ENCODE measurements at regions not wholly inside any gene's neighbourhood (a gene's known extent, or its start where the extent isn't known, plus 50 kb on each side); places are given as distances from the start of the nearest gene placed in this dataset.

- ATAC-seq (ENCODE audit: insufficient number of reproducible peaks, low FRiP score, low read depth) = no peak
- Histone ChIP-seq H3K4me3 (no peak overlapping the region), H3K36me3 (no peaks in the 10 kb centered on the region), H3K4me1 (ENCODE audit: control insufficient read depth in 1 of 2, low read depth in 2 of 2) (no peaks in the 10 kb centered on the region), H3K27me3 (replicated peaks; ENCODE audit: insufficient read depth) (no peaks in the 10 kb centered on the region), H3K27ac (no peak overlapping the region), H3K9me3 (no peaks in the 10 kb centered on the region)
- DNase-seq (ENCODE audit: low spot score) = no peak
- no peak for TF ChIP-seq CTCF (IDR thresholded peaks at IDR 0.05)
These were observed 347.5 kb downstream of the TFEC start for GRCh38 chr7:115683093-115683492.

- H3K4me1 ChIP-seq (ENCODE audit: control insufficient read depth in 1 of 2, low read depth in 2 of 2) = no peaks in the 10 kb centered on the region
- no peak for DNase-seq (ENCODE audit: low spot score)
- no peak overlapping the region for H3K27ac ChIP-seq
- no peaks in the 10 kb centered on the region for H3K9me3 ChIP-seq
- ATAC-seq (ENCODE audit: insufficient number of reproducible peaks, low FRiP score, low read depth) = no peak
- no peak for TF ChIP-seq CTCF (IDR thresholded peaks at IDR 0.05)
- H3K36me3 ChIP-seq = no peaks in the 10 kb centered on the region
- no peaks in the 10 kb centered on the region for H3K27me3 ChIP-seq (replicated peaks; ENCODE audit: insufficient read depth)
- no peak overlapping the region for H3K4me3 ChIP-seq
These were observed 348.1 kb downstream of the TFEC start for GRCh38 chr7:115682507-115682906.

- no peak for ATAC-seq (ENCODE audit: insufficient number of reproducible peaks, low FRiP score, low read depth)
- Histone ChIP-seq H3K27ac (no peak overlapping the region), H3K36me3 (no peaks in the 10 kb centered on the region), H3K4me1 (ENCODE audit: control insufficient read depth in 1 of 2, low read depth in 2 of 2) (no peaks in the 10 kb centered on the region), H3K9me3 (no peaks in the 10 kb centered on the region), H3K4me3 (no peak overlapping the region), H3K27me3 (replicated peaks; ENCODE audit: insufficient read depth) (no peaks in the 10 kb centered on the region)
- TF ChIP-seq CTCF (IDR thresholded peaks at IDR 0.05) = no peak
- no peak for DNase-seq (ENCODE audit: low spot score)
These were observed 349.6 kb downstream of the TFEC start for GRCh38 chr7:115680921-115681320.

GRCh38 chr7:115679976-115680375, 350.6 kb downstream of the TFEC start:
- no peak for ATAC-seq (ENCODE audit: insufficient number of reproducible peaks, low FRiP score, low read depth)
- H3K4me3 ChIP-seq = no peak overlapping the region
- no peaks in the 10 kb centered on the region for H3K36me3 ChIP-seq
- no peaks in the 10 kb centered on the region for H3K27me3 ChIP-seq (replicated peaks; ENCODE audit: insufficient read depth)
- no peaks in the 10 kb centered on the region for H3K9me3 ChIP-seq
- no peak for DNase-seq (ENCODE audit: low spot score)
- no peak overlapping the region for H3K27ac ChIP-seq
- H3K4me1 ChIP-seq (ENCODE audit: control insufficient read depth in 1 of 2, low read depth in 2 of 2) = no peaks in the 10 kb centered on the region
- no peak for TF ChIP-seq CTCF (IDR thresholded peaks at IDR 0.05)

GRCh38 chr7:115679423-115679822, 351.1 kb downstream of the TFEC start:
- ATAC-seq (ENCODE audit: insufficient number of reproducible peaks, low FRiP score, low read depth) = no peak
- no peak for TF ChIP-seq CTCF (IDR thresholded peaks at IDR 0.05)
- Histone ChIP-seq H3K36me3 (no peaks in the 10 kb centered on the region), H3K27ac (no peak overlapping the region), H3K4me1 (ENCODE audit: control insufficient read depth in 1 of 2, low read depth in 2 of 2) (no peaks in the 10 kb centered on the region), H3K4me3 (no peak overlapping the region), H3K27me3 (replicated peaks; ENCODE audit: insufficient read depth) (no peaks in the 10 kb centered on the region), H3K9me3 (no peaks in the 10 kb centered on the region)
- no peak for DNase-seq (ENCODE audit: low spot score)

All from thoracic aorta (tissue), 2 donors.